Body of pancreas (tissue), 4 donors: ENCODE measurements at regions not wholly inside any gene's neighbourhood (a gene's known extent, or its start where the extent isn't known, plus 50 kb on each side); places are given as distances from the start of the nearest gene placed in this dataset.

Experiments used
- CTCF ChIP-seq, 7 experiments: fragments of 450-650 bp in 4 of 7; fragments of 200-600 bp in 3 of 7; sonication (generic) in 3 of 7; IDR thresholded peaks; one replicate each; pipeline ENCODE4 v1.5.1; 2016 to 2019; ENCODE audit warnings: antibody characterized with exemption in 7 of 7
- POLR2A ChIP-seq, 3 donors: fragments of 450-650 bp; IDR thresholded peaks; one replicate each; pipeline ENCODE4 v1.6.1; 2016; ENCODE audit warnings: antibody characterized with exemption in 3 of 3, mild to moderate bottlenecking in 2 of 3

GRCh38 chr7:88566162-88566729 is 193.3 kb upstream of the ZNF804B start:
- no peak for TF ChIP-seq CTCF (IDR thresholded peaks at IDR 0.05)
- TF ChIP-seq POLR2A (IDR thresholded peaks at IDR 0.05), result no peak
